Activated B cell treated with CpG ODN at 0.5 μM for 24 hours (primary cell): ENCODE measurements at regions not wholly inside any gene's neighbourhood (a gene's known extent, or its start where the extent isn't known, plus 50 kb on each side); places are given as distances from the start of the nearest gene placed in this dataset.

Experiments used
- ATAC-seq: fragments of 200-7000 bp; cut with Tn5 transposase; one replicate; pipeline ENCODE4 v1.10.0; 2021; ENCODE audit warnings: low read depth, mild to moderate bottlenecking, moderate library complexity
- CTCF ChIA-PET: fragments of 350-600 bp; sonication (Branson Sonifier 250); formaldehyde crosslinking; loops from one replicate; lab custom pipeline; 2021; ENCODE audit warnings: antibody characterized with exemption; lab: Charles Lee
- POLR2A ChIA-PET: fragments of 350-600 bp; sonication (Branson Sonifier 250); formaldehyde crosslinking; loops from one replicate; lab custom pipeline; 2021; ENCODE audit warnings: antibody characterized with exemption; lab: Charles Lee
- DNase-seq: peaks from one replicate; pipeline ENCODE4 v3.0.0; 2022
- H3K27ac Mint-ChIP-seq: one replicate; pipeline ENCODE4 v1.8.0; 2020; ENCODE audit warnings: mixed read lengths
- H3K27me3 Mint-ChIP-seq: one replicate; pipeline ENCODE4 v1.8.0; 2021; ENCODE audit warnings: mixed read lengths
- H3K36me3 Mint-ChIP-seq: one replicate; pipeline ENCODE4 v1.8.0; 2021; ENCODE audit warnings: low read depth, mixed read lengths
- H3K4me1 Mint-ChIP-seq: one replicate; pipeline ENCODE4 v1.8.0; 2021; ENCODE audit warnings: mixed read lengths
- H3K4me3 Mint-ChIP-seq: one replicate; pipeline ENCODE4 v1.8.0; 2020; ENCODE audit warnings: mild to moderate bottlenecking, mixed read lengths
- H3K9me3 Mint-ChIP-seq: one replicate; pipeline ENCODE4 v1.8.0; 2020; ENCODE audit warnings: mixed read lengths
- CTCF ChIP-seq: fragments of 200-600 bp; IDR thresholded peaks from one replicate; pipeline ENCODE4 v1.8.0; 2022; ENCODE audit warnings: antibody characterized with exemption, mild to moderate bottlenecking
- intact Hi-C: fragments of 100-400 bp; cut with micrococcal nuclease; formaldehyde crosslinking; loops from one replicate; pipeline ENCODE4 v1.15.1; 2024

GRCh38 chr9:72460342-72461312, 60.8 kb upstream of the TMC1 start:
- no peak overlapping the region for H3K27ac Mint-ChIP-seq
- no peak for ATAC-seq
- ChIA-PET CTCF (no interaction called here), POLR2A (interaction anchor here (1.0 kb wide), 1 partner anchor 96 kb away, joined by 3 read pairs; the partner anchor contains the start of gene ZFAND5)
- no peaks in the 10 kb centered on the region for H3K9me3 Mint-ChIP-seq
- no peak for TF ChIP-seq CTCF
- peaks cover 6% of the 10 kb centered on the region for H3K4me1 Mint-ChIP-seq
- DNase-seq, result no peak
- H3K4me3 Mint-ChIP-seq, result no peak overlapping the region
- H3K27me3 Mint-ChIP-seq, result no peaks in the 10 kb centered on the region
- intact Hi-C loops, result no loop called here
- no peaks in the 10 kb centered on the region for H3K36me3 Mint-ChIP-seq

- H3K4me1 Mint-ChIP-seq, result no peaks in the 10 kb centered on the region
- no peaks in the 10 kb centered on the region for H3K9me3 Mint-ChIP-seq
- TF ChIP-seq CTCF, result no peak
- no peak overlapping the region for H3K4me3 Mint-ChIP-seq
- POLR2A ChIA-PET, result interaction anchor here (0.6 kb wide), 1 partner anchor 16 kb away, joined by 3 read pairs; no protein-coding TSS in a partner anchor
- no peak for DNase-seq
- CTCF ChIA-PET, result no interaction called here
- no peak overlapping the region for H3K27ac Mint-ChIP-seq
- no peaks in the 10 kb centered on the region for H3K36me3 Mint-ChIP-seq
- ATAC-seq, result no peak
- no peaks in the 10 kb centered on the region for H3K27me3 Mint-ChIP-seq
- intact Hi-C loops, result no loop called here
These were observed 62.1 kb upstream of the TMC1 start for GRCh38 chr9:72459308-72459707.

DNA sequence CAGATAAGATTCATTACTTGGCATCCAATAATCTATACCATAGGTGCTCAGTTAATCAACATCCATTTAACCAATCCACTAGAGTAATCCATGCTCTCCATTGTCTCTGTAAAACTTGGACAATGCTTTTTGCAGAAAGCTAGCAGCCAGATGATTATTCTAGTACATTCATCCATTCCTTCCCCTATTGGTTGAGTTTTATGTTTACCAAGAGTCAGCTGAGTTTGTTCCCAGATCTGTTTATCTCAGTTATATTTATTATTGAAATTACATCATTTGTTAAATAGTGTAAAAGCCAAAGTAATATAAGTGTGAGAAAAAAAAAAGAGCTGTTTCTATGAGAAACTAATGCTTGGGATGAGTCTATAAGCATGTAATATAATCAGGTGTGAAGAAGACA, 63.3 kb upstream of the TMC1 start:
- H3K27me3 Mint-ChIP-seq, result no peaks in the 10 kb centered on the region

DNA sequence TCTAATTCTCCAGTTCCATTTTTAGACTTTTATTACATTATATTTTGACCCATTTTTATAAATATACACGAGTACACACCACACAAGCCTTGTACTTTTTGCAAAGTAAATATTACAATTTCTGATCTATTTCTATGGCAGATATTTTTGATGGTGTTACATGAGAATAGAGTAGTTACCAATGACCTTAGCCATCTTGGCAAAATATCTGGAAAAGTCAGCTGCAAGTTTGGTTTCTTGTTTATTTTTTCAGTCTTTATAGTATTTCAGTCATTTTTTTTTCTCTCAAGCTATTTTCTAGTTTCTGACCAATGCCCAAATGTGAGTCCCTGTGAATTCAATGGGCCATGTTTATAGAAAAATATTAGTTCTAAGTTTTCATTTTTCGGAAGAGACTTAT, 64.0 kb upstream of the TMC1 start:
- H3K27ac Mint-ChIP-seq, result no peak overlapping the region
- intact Hi-C loops, result no loop called here
- no peaks in the 10 kb centered on the region for H3K36me3 Mint-ChIP-seq
- no peak for TF ChIP-seq CTCF
- no peaks in the 10 kb centered on the region for H3K4me1 Mint-ChIP-seq
- DNase-seq (no peak), ATAC-seq (no peak)
- CTCF ChIA-PET, result no interaction called here
- no peaks in the 10 kb centered on the region for H3K27me3 Mint-ChIP-seq
- no peaks in the 10 kb centered on the region for H3K9me3 Mint-ChIP-seq
- POLR2A ChIA-PET, result no interaction called here
- H3K4me3 Mint-ChIP-seq, result no peak overlapping the region

More for the DNA sequence above, 63.3 kb upstream of the TMC1 start:
- no peak for ATAC-seq
- CTCF ChIA-PET, result no interaction called here
- no peaks in the 10 kb centered on the region for H3K9me3 Mint-ChIP-seq
- no peak overlapping the region for H3K4me3 Mint-ChIP-seq
- no peak for DNase-seq
- POLR2A ChIA-PET, result no interaction called here
- no peak for TF ChIP-seq CTCF
- intact Hi-C loops, result no loop called here
- H3K27ac Mint-ChIP-seq, result no peak overlapping the region
- H3K36me3 Mint-ChIP-seq, result no peaks in the 10 kb centered on the region
- no peaks in the 10 kb centered on the region for H3K4me1 Mint-ChIP-seq

GRCh38 chr9:72454871-72455491, 66.4 kb upstream of the TMC1 start:
- intact Hi-C loops, result no loop called here

More at GRCh38 chr9:72454871-72455491, 66.4 kb upstream of the TMC1 start:
- POLR2A ChIA-PET, result no interaction called here
- H3K4me1 Mint-ChIP-seq, result no peaks in the 10 kb centered on the region
- no peaks in the 10 kb centered on the region for H3K9me3 Mint-ChIP-seq
- H3K4me3 Mint-ChIP-seq, result no peak overlapping the region
- no peaks in the 10 kb centered on the region for H3K36me3 Mint-ChIP-seq
- CTCF ChIA-PET, result no interaction called here
- TF ChIP-seq CTCF, result no peak
- no peaks in the 10 kb centered on the region for H3K27me3 Mint-ChIP-seq
- DNase-seq (no peak), ATAC-seq (no peak)
- no peak overlapping the region for H3K27ac Mint-ChIP-seq
